Stimulated activated CD4-positive, alpha-beta T cell treated with anti-CD3 and anti-CD28 coated beads, Interleukin-2, amount 100 ng/mL, for 48 hours (primary cell): ENCODE measurements at regions not wholly inside any gene's neighbourhood (a gene's known extent, or its start where the extent isn't known, plus 50 kb on each side); places are given as distances from the start of the nearest gene placed in this dataset.
"Not testable (repeated sequence)": the region's sequence is repeated elsewhere in the genome, so short reads cannot be mapped to it uniquely, and the experiment has no call there.

Experiments used
- DNase-seq, 2 donors: peaks; one replicate each; pipeline ENCODE4 v3.0.0-alpha.2; 2020

DNA sequence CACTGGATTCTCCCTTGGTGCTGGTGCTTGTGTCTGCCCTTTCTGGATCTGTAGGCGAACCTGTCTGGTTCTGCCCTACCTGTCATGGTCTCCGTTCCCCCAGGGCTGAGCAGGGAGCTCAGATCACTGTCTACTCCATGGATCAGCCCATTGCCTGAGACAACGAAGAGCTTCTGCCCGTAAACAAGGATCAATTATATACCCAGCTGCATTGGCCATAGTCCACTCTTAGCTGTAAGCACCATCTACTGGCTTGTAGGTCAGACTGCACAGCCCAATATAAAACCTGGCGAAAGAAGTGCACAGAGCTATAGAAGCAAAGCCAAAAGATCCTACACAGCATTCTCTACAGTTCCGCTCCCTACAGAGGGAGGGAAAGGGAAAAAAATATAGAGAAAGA lies 181.5 kb upstream of the RPS23 start:
- DNase-seq, result no peak

GRCh38 chr5:82455317-82455716 lies 177.2 kb upstream of the RPS23 start:
- not testable (repeated sequence) for DNase-seq

GRCh38 chr5:82448374-82448773 lies 170.2 kb upstream of the RPS23 start:
- DNase-seq, result no peak

GRCh38 chr5:82447913-82448312 lies 169.8 kb upstream of the RPS23 start:
- DNase-seq, result no peak

- DNase-seq, result no peak
These were observed 168.7 kb upstream of the RPS23 start for GRCh38 chr5:82446809-82447208.

GRCh38 chr5:82445726-82446335 lies 167.7 kb upstream of the RPS23 start:
- DNase-seq, result no peak

DNA sequence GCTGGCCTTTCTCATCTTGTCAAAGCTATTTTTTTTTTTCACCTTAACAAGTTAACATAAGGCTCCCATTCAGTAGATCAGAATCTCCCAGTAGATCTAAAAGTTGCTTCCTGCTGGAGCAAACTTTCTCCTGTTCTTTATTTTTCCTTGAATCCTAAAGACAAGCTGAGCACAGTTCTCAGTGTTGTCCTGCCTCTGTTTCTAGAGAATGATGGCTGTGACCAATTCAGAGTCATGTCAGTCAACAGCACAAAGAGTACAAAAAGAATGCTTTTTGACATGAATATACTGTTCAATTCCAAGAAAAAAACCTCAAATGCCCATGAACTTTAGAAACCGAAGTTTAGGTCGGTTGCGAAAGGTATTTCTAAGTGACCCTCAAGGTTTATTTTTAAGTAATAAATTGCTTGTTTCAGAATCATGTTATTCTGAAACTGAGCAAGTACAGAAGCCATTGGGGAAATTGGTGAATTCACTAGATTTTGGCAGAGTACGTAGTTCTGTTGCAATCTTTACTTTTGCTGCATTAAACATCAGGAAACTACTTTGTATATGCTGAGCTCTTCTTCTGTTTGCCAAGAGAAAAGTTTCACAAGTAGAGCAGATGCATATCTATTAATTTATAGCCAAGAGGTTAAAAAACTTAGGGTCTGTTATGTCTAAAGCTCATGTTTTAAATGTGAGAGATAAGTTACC lies 161.7 kb upstream of the RPS23 start:
- DNase-seq, result no peak

GRCh38 chr5:82437565-82437964 lies 159.4 kb upstream of the RPS23 start:
- DNase-seq, result not testable (repeated sequence)

GRCh38 chr5:82436291-82436690 lies 158.1 kb upstream of the RPS23 start:
- DNase-seq, result no peak

DNA sequence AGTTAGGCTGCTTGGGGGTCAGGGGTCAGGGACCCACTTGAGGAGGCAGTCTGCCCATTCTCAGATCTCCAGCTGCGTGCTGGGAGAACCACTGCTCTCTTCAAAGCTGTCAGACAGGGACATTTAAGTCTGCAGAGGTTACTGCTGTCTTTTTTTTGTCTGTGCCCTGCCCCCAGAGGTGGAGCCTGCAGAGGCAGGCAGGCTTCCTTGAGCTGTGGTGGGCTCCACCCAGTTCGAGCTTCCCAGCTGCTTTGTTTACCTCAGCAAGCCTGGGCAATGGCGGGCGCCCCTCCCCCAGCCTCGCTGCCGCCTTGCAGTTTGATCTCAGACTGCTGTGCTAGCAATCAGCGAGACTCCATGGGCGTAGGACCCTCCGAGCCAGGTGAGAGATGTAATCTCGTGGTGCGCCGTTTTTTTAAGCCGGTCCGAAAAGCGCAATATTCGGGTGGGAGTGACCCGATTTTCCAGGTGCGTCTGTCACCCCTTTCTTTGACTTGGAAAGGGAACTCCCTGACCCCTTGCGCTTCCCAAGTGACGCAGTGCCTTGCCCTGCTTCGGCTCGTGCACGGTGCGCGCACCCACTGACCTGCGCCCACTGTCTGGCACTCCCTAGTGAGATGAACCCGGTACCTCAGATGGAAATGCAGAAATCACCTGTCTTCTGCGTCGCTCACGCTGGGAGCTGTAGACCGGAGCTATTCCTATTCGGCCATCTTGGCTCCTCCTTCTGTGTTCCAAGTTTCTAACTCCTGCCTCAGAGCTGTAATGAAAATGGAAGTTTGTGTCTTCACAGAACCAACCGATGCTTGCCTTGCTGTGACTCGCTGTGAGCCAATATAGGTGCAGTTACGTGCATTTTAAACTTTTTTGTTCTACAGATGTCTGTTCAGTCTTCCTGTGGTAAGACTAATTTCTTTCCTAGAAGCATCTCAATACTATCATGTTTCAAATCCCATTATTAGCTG lies 156.8 kb upstream of the RPS23 start:
- DNase-seq, result not testable (repeated sequence)

DNA sequence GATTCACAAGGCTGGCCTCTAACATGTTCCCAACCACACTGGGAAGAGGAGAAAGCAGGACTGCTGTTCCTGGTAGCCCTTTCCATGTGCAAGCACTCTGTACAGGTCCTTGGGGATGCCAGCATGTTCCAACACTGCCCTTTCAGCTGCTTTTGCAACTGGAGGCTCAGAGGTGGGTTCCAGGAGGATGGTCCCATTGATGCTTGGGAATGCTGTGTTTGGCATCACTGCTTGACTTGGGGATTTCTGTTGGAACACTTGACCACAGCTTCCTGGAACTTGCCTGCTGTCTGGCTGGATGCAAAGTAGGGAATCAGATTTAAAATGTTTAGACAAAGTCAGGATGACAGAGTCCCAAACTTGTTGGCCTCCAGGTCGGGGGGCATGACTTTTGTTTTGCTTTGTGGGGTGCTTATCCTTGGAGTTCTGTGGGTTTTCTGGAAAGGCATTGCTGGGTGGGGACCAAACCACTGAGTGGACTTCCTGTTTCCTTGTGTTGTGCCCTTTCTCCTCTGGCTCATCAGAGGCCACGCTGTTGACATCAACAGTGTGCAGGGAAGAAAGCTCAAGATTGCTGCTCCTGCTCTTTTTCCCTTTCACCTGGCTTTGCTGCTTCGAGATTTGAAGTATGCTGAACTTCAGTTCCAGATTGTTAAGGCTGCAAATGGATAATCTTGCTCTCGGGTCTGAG lies 148.5 kb upstream of the RPS23 start:
- no peak for DNase-seq

DNA sequence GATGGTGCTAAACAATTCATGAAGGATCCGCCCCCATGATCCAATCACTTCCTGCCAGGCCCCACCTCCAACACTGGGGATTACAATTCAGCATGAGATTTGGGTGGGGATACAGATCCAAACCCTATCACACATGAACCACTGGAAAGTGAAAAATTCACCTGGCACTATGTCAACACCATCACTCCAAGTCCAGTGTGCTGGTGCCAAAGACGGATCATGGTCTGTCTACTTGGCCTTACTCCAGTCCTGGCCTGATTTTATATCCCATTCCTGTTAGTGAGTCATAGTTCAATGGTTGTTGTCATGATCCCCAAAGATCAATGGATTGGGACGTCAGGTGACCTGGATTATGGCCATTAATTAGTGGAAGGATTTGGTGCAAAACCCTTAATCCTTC lies 147.4 kb upstream of the RPS23 start:
- DNase-seq, result no peak

- DNase-seq, result no peak
These were observed 146.1 kb upstream of the RPS23 start for GRCh38 chr5:82424211-82424610.

- DNase-seq, result no peak
These were observed 144.6 kb upstream of the RPS23 start for GRCh38 chr5:82422751-82423181.

DNA sequence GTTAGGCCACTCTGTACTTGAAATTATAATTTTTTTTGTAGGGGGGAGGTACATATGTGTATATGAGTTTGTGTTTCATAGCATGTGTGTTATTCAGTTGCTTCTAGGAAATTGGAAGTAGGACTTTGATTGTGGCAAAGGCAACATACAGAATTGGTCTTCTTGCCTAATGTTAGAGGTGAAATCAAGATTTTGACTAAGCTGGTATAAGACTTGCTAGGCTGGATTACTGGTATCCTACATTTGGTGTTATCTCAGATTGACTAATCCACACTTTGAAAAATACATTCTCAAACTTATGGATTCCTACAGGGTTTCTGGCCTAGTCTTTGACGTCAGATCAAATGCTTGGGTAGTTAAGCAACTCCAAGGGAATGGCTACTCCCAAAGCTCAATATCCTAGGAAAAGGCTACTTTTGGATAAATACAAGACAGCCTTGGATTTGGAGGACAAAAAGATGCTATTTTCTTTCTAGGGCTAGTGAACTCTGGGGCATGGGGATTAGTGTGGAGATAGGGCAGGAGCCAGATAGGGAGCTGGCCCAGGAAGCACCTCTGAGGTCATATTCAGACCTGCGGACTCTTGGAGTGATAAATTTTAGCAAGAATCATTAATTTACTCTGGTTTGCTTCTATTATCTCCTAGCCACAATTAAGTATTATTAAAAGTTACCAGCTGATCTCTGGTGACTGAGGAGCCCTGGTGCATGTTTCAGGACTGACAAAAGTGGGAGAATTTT lies 144.0 kb upstream of the RPS23 start:
- DNase-seq, result no peak

DNA sequence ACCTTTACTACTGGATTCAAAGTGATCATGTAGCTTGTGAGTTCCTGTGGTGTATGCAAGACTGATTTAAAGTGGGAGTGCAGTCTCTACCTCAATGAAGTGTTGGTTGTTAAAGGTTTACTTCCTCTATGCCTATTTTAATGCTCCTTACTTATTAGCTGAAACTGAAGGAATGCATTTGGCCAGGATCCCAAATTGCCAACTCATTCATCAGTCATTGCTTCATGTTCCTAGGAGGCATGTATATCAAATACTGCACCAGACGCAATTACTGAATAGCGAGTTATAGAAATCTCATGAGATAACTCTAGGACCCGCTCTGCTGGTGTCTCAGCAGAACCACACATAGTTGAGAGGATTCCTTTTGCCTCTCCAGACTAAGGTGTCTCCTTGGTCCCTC lies 143.0 kb upstream of the RPS23 start:
- no peak for DNase-seq

DNA sequence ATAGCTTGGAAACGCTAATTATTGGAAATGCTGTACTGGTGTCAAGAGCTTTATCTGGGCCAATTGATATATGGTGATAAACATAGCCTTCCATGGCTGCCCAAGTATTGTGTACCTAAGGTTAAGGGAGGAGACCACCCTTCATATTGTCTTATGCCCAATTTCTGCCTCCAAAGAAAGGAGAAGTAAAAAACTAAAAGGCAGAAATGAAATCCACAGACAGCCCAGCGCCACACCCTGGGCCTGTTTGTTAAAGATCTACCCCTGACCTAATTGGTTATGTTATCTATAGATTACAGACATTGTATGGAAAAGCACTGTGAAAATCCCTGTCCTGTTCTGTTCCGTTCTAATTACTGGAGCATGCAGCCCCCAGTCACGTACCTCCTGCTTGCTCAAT lies 142.4 kb upstream of the RPS23 start:
- DNase-seq, result not testable (repeated sequence)

- DNase-seq, result no peak
These were observed 141.6 kb upstream of the RPS23 start for GRCh38 chr5:82419559-82420332.

- no peak for DNase-seq
These were observed 140.4 kb upstream of the RPS23 start for GRCh38 chr5:82418608-82418950.

DNA sequence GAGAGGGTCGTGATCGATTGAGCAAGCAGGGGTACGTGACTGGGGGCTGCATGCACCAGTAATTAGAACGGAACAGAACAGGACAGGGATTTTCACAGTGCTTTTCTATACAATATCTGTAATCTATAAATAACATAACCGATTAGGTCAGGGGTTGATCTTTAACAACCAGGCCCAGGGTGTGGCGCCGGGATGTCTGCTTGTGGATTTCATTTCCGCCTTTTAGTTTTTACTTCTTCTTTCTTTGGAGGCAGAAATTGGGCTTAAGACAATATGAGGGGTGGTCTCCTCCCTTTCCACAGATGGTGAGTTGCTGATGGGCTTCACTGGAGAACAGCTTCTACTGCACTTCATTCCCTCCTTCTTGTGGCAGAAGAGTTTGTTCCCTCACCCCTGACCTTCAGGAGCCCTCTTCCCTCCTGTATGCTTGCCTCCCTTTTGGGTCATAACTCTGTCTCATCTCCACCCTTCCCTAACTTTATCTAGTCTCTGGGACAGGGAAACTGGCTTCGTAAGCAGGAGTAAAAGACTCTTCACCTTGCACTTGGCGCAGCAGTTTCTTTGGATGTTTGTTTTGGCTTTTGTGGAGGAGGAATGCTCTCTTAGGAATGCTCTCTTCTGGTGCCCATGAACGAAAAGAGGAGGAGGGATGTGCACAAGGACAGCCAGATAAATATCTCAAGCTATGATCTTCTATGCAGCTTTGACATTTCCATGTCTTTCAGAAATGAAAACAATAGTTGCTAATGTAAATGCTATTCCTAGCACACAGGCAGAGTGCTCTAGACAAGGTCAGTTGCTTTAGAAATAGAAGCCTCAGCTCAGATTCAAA lies 139.8 kb upstream of the RPS23 start:
- no peak for DNase-seq

DNA sequence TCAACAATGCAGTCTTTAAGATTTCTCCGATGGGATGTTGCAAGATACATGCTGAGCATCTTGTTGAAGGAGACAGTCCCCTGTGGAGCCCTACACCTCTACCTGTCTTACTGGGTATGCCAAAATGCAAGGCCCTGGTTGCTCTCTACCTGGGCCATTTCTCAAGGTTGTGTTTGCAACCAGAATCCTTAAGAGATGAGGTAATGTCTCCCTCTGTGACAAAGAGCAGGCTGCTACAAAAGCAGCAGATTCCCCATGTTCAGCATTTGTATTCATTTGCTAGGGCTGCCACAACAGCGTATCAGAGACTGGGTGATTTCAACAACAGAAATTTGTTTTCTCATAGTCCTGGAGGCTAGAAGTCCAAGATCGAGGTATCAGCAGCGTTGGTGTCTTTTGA lies 138.4 kb upstream of the RPS23 start:
- DNase-seq, result no peak
